Breast epithelium (tissue), 3 donors: ENCODE measurements at regions not wholly inside any gene's neighbourhood (a gene's known extent, or its start where the extent isn't known, plus 50 kb on each side); places are given as distances from the start of the nearest gene placed in this dataset.

ENCODE experiments used
- POLR2A ChIP-seq: fragments of 450-650 bp; IDR thresholded peaks from one replicate; pipeline ENCODE4 v1.6.1; 2016; ENCODE audit warnings: antibody characterized with exemption, mild to moderate bottlenecking, moderate library complexity
- TF ChIP-seq, protein P1 (sequence below), 3 donors: fragments of 450-650 bp; IDR thresholded peaks; one replicate each; pipeline ENCODE4 v1.5.1; 2016 to 2017; ENCODE audit warnings: antibody characterized with exemption in 3 of 3, mild to moderate bottlenecking in 3 of 3, moderate library complexity in 3 of 3

DNA sequence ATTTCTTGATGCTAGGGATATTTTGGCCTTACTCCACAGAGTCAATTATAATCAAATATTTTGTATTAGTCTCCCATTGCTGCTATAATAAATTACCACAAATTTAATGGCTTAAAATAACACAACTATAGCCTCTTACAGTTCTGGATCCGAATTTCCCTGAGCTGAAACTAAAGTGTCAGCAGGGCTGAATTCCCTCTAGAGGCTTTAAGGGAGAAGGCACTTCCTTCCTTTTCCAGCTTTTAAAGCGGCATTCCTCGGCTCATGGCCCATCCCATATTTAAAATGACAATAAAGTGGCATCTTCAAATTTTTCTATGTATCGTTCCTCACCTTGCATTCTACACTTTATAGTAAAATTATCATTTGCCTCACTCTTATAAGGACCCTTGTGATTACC, 421.4 kb upstream of the ZWINT start:
- TF ChIP-seq, protein P1, sequence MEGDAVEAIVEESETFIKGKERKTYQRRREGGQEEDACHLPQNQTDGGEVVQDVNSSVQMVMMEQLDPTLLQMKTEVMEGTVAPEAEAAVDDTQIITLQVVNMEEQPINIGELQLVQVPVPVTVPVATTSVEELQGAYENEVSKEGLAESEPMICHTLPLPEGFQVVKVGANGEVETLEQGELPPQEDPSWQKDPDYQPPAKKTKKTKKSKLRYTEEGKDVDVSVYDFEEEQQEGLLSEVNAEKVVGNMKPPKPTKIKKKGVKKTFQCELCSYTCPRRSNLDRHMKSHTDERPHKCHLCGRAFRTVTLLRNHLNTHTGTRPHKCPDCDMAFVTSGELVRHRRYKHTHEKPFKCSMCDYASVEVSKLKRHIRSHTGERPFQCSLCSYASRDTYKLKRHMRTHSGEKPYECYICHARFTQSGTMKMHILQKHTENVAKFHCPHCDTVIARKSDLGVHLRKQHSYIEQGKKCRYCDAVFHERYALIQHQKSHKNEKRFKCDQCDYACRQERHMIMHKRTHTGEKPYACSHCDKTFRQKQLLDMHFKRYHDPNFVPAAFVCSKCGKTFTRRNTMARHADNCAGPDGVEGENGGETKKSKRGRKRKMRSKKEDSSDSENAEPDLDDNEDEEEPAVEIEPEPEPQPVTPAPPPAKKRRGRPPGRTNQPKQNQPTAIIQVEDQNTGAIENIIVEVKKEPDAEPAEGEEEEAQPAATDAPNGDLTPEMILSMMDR (IDR thresholded peaks at IDR 0.05), result no peak
- TF ChIP-seq POLR2A, result no peak
